ENCODE measurements at regions not wholly inside any gene's neighbourhood (a gene's known extent, or its start where the extent isn't known, plus 50 kb on each side); places are given as distances from the start of the nearest gene placed in this dataset.

DNA sequence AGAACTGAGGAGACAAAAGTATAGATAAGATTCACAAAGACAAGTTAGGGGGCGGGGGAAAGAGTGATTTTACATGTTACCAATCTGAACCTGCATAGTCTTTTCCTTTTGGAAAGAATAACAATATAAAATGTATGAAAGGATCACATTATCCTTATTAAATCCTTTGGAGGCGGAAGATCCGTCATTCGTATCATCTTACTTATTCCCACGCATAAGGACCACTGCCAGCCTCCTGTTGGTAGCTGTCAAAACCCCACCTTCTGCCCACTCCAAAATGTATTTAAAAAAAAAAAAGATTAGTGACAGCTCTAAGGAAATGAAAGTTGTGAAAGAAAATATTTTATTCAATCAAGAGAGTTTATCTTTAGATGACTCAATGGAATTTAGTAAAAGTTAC is 821.0 kb upstream of the CELF2 start:
- no peak for TF ChIP-seq POLR2A (IDR thresholded peaks at IDR 0.05; ENCODE audit: low read depth, low read length)
- TF ChIP-seq TAF1 (IDR thresholded peaks at IDR 0.05; ENCODE audit: borderline replicate concordance, low read depth, low read length): no peak
- TF ChIP-seq POLR2AphosphoS5 (IDR thresholded peaks at IDR 0.05; ENCODE audit: low read depth, low read length): no peak
